ENCODE measurements at regions not wholly inside any gene's neighbourhood (a gene's known extent, or its start where the extent isn't known, plus 50 kb on each side); places are given as distances from the start of the nearest gene placed in this dataset.
"Not testable (repeated sequence)": the region's sequence is repeated elsewhere in the genome, so short reads cannot be mapped to it uniquely, and the experiment has no call there.

GRCh38 chrX:128606817-128607216, 554.6 kb upstream of the ACTRT1 start:
- not testable (repeated sequence) for TF ChIP-seq POLR2A (IDR thresholded peaks at IDR 0.05; ENCODE audit: low read length); GATA1 (IDR thresholded peaks at IDR 0.05; ENCODE audit: low read depth, low read length)
